Loucy (cell line): ENCODE measurements at regions not wholly inside any gene's neighbourhood (a gene's known extent, or its start where the extent isn't known, plus 50 kb on each side); places are given as distances from the start of the nearest gene placed in this dataset.

ENCODE experiments used
- H2AFZ ChIP-seq: fragments of 200-600 bp; sonication (generic); 2 replicates; pipeline ENCODE4 v1.6.0; 2016; ENCODE audit warnings: antibody characterized with exemption, mild to moderate bottlenecking, low read length, moderate library complexity
- H3F3A ChIP-seq: fragments of 200-600 bp; 2 replicates; pipeline ENCODE4 v1.6.0; 2016; ENCODE audit warnings: antibody characterized with exemption, low read depth, mild to moderate bottlenecking
- H3K27me3 ChIP-seq: fragments of 200-600 bp; sonication (generic); 2 replicates; pipeline ENCODE4 v1.6.1; 2014; ENCODE audit warnings: low read length, mild to moderate bottlenecking; ENCODE audit not compliant: insufficient read depth, poor library complexity, severe bottlenecking
- H3K36me3 ChIP-seq: fragments of 200-600 bp; sonication (generic); 2 replicates; pipeline ENCODE4 v1.6.1; 2016; ENCODE audit warnings: low read length; ENCODE audit not compliant: insufficient read depth
- H3K4me1 ChIP-seq: fragments of 200-600 bp; sonication (generic); 2 replicates; pipeline ENCODE4 v1.5.1; 2014; ENCODE audit warnings: low read length, mild to moderate bottlenecking; ENCODE audit not compliant: insufficient read depth, poor library complexity, severe bottlenecking
- H3K4me2 ChIP-seq: fragments of 200-600 bp; sonication (generic); 2 replicates; pipeline ENCODE4 v1.6.0; 2014; ENCODE audit warnings: antibody characterized with exemption, low read length, low read depth, mild to moderate bottlenecking; ENCODE audit not compliant: poor library complexity, severe bottlenecking
- H3K4me3 ChIP-seq: fragments of 200-600 bp; sonication (generic); 2 replicates; pipeline ENCODE4 v1.5.1; 2014; ENCODE audit warnings: low read length, mild to moderate bottlenecking, mixed read lengths; ENCODE audit not compliant: poor library complexity, severe bottlenecking
- H3K79me2 ChIP-seq: fragments of 200-600 bp; sonication (generic); 2 replicates; pipeline ENCODE4 v1.6.1; 2014; ENCODE audit warnings: low read length; ENCODE audit not compliant: insufficient read depth
- H3K9ac ChIP-seq: fragments of 200-600 bp; sonication (generic); 2 replicates; pipeline ENCODE4 v1.6.0; 2014; ENCODE audit warnings: mild to moderate bottlenecking, low read depth, low read length, moderate library complexity; ENCODE audit not compliant: poor library complexity, severe bottlenecking
- H3K9me2 ChIP-seq: fragments of 200-600 bp; sonication (generic); replicated peaks from 2 replicates; pipeline ENCODE4 v1.6.1; 2016; ENCODE audit warnings: low read depth, low read length, mixed read lengths
- H3K9me3 ChIP-seq: fragments of 200-600 bp; sonication (generic); 2 replicates; pipeline ENCODE4 v1.6.1; 2014; ENCODE audit warnings: mild to moderate bottlenecking, antibody characterized with exemption, low read length, low read depth; ENCODE audit not compliant: insufficient read depth
- H4K20me1 ChIP-seq: fragments of 200-600 bp; sonication (generic); 2 replicates; pipeline ENCODE4 v1.6.0; 2014; ENCODE audit warnings: antibody characterized with exemption, low read length, mild to moderate bottlenecking; ENCODE audit not compliant: insufficient read depth, poor library complexity, severe bottlenecking
- CTCF ChIP-seq: fragments of 200-600 bp; sonication (generic); conservative IDR thresholded peaks from 2 replicates; pipeline ENCODE4 v1.5.1; 2014; ENCODE audit warnings: mild to moderate bottlenecking, antibody characterized with exemption, low read length
- EZH2phosphoT487 ChIP-seq: fragments of 200-600 bp; IDR thresholded peaks from 2 replicates; pipeline ENCODE4 v1.6.1; 2018; ENCODE audit warnings: antibody characterized with exemption, mild to moderate bottlenecking, moderate library complexity, borderline replicate concordance

DNA sequence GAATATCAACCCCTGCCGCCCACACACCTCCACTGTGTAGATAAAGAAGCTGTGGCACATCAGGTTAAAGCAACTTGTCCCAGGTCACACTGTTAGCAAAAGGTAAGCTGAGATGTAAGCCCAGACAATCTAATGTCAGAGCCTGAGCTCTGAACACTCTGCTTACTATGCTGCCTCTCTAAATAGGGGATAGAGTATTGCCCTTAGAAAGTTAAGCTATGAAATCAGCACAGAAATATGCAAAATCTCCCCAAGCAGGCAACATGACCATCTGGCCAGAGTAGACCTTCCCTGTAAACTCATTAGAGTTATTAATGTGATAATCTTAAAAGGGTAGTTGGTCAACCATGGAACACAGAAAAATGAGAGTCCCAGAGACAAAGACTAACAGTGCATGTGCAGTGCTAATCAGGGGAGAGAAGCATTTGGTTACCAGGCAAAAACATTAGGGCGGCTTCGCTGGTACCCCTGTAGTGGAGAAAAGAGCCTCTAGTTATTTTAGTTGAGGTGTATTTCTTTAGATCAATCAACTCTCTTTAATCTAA is 171.0 kb downstream of the BTG1 start:
- Histone ChIP-seq H2AFZ (no peak overlapping the region), H3K79me2 (no peaks in the 10 kb centered on the region), H3K9me2 (no peaks in the 10 kb centered on the region), H3K36me3 (no peaks in the 10 kb centered on the region), H3K27me3 (no peaks in the 10 kb centered on the region), H3K4me2 (no peak overlapping the region), H3K4me1 (no peaks in the 10 kb centered on the region), H4K20me1 (no peaks in the 10 kb centered on the region), H3K9ac (no peak overlapping the region), H3F3A (no peaks in the 10 kb centered on the region), H3K9me3 (no peaks in the 10 kb centered on the region), H3K4me3 (no peak overlapping the region)
- TF ChIP-seq CTCF (no peak), EZH2phosphoT487 (no peak)

DNA sequence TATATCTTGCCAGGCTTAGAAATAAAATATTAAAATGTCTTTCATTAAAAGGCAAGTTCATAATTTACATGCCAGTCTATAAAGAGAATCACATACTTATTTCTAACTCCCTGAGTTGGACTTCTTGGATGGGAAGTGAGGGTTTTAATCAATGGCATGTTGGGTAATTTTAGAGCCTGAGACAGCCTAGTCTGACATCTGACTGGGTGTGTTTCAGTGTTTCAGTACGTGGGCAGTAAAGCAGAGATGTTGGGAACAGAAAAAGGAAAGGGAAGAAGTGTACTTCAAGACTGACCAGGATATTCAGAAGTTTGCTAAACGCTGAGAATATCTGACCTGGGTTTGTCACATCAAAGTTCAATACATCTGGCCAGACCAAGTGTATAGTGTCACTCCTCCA is 171.8 kb downstream of the BTG1 start:
- Histone ChIP-seq H3K9me2 (no peaks in the 10 kb centered on the region), H3K36me3 (no peaks in the 10 kb centered on the region), H2AFZ (no peak overlapping the region), H3K4me1 (no peaks in the 10 kb centered on the region), H3K27me3 (no peaks in the 10 kb centered on the region), H3K4me2 (no peak overlapping the region), H3F3A (no peaks in the 10 kb centered on the region), H4K20me1 (no peaks in the 10 kb centered on the region), H3K9ac (no peak overlapping the region), H3K4me3 (no peak overlapping the region), H3K79me2 (no peaks in the 10 kb centered on the region), H3K9me3 (no peaks in the 10 kb centered on the region)
- TF ChIP-seq CTCF (no peak), EZH2phosphoT487 (no peak)

DNA sequence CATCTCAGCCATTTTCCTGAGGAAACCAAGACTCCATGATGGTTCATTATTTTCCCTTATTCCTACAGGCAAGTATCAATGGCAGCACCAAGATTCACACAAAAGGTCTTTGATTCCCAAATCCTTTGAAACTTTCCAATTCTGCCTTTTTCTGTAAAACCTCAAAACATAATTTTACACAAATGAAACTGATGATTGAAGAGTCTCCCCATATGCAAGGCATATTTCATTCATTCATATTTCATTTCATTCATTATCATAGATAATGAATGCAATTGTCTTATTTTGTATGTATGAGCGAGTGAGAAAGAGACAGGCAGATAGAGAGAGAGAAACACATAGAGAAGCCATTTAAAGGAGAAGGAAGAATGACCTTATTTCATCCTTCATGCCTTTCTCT is 172.8 kb downstream of the BTG1 start:
- Histone ChIP-seq H3K9me3 (no peaks in the 10 kb centered on the region), H4K20me1 (no peaks in the 10 kb centered on the region), H3K9ac (no peak overlapping the region), H3K79me2 (no peaks in the 10 kb centered on the region), H2AFZ (no peak overlapping the region), H3K4me3 (no peak overlapping the region), H3K27me3 (no peaks in the 10 kb centered on the region), H3K36me3 (no peaks in the 10 kb centered on the region), H3K4me2 (no peak overlapping the region), H3K4me1 (no peaks in the 10 kb centered on the region), H3F3A (no peaks in the 10 kb centered on the region), H3K9me2 (no peaks in the 10 kb centered on the region)
- TF ChIP-seq EZH2phosphoT487, result no peak
- no peak for TF ChIP-seq CTCF
